SKM-1 treated with dmso at 0.1 percent for 144 hours (cell line): ENCODE measurements at regions not wholly inside any gene's neighbourhood (a gene's known extent, or its start where the extent isn't known, plus 50 kb on each side); places are given as distances from the start of the nearest gene placed in this dataset.

Experiments
- DNase-seq: peaks from one replicate; lab custom pipeline; 2025; ENCODE audit not compliant: unreplicated experiment; lab: John Stamatoyannopoulos, UW

DNA sequence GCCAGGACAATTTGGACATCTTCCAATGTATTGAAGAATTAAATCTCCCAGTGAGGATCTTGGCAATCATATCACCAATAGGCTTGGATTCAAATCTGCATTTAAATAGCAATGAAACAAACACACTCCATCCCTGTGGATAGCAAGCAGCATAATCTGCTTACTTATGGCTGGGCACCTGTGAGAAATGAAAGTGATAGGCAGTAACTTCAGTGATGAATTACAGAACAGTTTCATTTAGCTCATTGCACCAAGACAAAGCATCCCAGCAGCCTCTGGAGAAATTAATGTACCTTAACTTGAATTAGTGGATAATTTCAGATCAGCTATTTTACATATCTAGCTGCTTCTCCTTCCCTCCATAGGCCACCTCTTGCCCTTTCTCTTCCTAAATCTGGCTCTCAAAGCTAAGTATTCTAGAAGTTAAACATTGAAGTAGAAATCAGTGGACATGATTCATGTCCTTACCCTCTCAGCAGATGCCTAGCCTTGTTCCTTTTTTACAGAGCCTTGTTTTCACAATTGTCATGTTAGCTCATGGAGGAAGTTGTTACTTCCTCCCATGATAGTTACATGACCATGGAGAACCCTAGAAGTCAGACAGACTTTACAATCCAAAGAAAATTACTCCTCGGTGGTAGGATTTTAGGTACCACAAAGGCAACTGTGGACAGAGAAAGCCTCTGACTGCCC, 88.5 kb upstream of the TACR1 start:
- DNase-seq: peak; percentile 83

DNA sequence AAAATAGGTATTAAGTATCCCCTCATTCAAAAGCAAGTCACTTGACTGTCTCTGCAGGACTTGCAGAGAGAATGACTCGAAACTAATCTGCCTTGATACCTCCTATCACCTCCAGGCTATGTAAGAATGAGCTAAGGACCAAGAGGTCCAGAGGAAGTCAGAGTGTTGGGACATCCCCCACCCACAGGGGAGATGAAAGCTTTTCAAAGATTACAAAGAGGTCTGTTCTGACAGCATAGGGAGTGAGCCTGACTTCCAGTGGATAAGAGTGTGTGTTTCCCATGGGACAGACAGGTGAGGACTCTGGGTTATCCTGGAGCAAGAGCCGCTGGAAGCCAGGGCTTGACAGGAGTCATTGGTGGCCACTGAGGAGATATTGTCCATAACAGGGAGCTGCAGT, 85.0 kb upstream of the TACR1 start:
- DNase-seq: no peak

DNA sequence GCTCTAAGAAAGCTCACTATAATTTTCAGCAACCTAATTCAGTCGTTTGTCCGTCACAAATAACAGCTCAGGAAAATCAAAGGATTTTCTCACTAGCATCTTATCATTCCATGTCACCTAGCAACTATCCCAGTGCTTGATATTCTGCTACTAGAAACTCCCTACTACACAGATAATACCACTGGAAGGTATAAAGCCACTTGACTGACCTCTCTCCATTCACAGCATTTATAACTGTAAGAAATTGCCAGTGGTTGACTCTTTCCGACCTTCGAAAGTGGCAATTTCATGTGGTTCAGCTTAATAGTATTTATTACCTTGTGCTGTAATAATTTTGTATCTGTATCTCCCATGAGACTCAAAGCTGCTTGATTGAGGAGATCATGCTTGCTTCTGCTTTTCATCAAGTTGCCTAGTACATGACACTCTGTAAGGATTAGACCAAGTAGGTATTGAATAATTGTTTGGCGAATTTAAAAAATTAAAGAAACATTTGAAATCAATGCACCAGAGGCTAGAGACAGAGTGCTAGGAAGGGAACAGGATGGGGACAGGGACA, 79.6 kb upstream of the TACR1 start:
- no peak for DNase-seq

DNA sequence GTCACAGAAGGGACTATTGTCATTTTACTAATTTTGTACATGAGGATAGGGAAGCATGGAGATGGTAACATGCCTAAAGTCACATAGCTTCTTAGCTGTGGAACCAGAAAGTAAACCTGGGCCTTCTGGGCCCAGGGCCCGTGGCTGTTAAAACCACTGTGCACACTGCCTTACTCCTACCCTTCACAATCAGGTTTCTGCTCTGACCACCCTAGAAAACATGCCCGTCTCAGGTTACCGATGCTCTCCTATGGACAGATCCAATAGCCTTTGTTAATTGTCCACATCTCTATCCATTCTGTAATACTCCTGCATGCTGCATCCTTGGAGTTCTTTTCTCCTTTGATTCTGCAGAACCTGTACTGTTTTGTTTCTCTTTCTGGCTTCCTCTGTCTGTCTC, 79.0 kb upstream of the TACR1 start:
- DNase-seq: no peak

DNA sequence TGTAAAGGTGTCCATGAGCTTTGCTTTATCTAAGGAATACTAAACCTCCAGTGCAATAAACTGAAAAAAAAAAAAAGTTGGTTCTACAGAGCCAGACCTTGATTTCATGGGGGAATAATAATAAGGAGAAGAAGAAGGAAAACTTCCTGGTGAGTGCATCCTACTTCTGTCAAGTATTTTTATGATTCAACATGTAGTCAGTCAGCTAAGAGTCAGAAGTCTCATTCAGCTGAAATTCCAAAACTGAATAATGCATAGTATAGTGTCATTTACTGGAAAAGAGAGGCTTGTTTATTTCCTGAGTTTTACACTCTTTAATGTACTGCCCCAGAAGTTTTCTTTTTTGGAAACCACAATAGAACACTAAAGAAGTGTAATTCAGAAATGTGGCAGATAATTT, 77.8 kb upstream of the TACR1 start:
- no peak for DNase-seq

DNA sequence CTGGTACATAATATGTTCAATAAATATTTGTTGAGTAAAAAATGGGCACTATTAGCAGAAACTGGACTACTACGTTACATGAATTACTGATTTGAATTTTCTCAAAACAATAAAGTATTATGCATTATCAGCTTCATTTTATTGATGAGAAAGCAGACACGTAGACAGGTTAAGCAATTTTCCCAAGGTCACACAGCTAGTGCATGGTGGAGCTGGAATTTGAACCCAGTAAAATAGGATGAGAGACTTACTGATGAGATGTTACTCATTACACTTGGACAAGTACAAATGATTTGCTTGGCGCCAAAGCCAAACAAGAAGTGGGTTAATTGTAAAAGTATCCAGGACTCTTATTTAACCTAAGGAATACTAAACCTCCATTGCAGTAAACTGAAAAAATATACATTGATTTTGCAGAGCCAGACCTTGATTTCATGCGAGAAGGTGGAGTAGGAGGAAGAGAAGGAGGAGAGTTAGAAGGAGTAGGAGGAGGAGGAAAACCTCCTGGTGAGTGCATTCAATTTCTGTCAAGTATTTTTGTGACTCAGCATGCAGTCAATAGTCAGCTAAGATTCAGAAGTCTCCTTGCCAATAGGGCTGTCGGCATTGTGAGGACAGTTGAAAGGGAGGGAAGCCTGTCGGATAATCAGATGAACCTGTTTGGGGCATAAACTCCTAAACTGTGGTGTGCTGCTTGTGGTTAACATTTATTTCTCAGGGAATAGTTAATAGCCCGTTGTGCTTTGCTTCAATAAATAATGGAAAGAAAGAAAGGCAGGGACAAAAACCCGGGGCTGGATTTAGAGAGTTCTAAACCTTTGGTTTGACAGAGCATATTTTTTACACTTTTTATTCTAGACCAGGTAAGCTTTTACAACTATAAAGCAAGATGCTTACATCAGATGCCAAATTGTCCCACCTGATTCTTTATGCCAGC, 77.0 kb upstream of the TACR1 start:
- no peak for DNase-seq

DNA sequence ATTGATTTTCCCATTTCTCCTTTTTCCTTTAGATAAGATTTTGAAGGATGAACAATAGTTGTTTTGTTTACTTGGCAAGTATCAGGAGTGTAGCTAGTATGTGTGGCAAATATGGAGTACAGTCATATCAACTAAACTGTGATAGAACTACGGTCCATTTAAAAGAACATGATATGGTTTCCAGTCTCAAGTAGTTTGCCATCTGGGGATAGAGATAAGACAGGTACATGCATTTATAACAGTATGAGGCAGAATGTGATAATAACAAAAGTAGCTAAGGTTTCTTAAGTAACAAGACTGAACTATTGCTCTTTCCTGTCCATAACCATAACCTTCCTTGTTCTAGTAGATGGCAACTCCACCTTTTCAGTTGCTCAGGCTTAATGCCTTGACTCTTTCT, 75.6 kb upstream of the TACR1 start:
- no peak for DNase-seq

DNA sequence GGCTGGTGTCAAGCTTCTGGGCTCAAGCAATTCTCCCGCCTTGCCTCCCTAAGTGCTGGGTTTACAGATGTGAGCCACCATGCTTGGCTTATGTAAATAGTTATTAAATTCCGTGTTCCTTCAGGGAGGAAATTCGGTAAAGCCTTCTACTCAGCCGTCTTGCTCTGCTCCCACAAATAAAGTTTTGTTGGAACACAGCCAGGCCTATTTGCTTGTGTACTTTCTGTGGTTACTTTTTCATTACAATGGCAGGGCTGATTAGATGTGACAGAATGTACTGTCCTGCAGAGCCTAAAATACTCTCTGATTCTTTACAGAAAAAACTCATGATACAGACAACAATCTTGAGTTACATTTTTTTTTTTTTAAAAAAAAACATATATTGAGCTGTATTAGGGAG, 68.8 kb upstream of the TACR1 start:
- DNase-seq: no peak

DNA sequence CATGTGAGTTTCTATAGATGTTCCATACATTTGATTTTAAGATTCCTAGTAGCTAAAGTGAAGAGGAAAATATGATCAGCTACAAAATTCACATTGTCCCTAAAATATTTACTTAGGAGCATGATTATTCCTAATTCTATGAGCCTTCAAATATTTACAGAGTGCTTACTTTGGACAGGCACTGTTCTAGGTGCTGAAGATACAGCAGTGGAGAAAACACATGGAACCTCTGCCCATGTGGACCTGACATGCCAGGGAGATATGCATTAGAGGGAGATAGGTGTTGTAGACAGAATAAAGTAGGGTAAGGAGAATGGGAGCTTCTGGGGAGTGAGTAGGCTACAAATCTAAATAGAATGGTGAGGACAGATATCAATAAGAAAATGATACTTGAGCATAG, 62.6 kb upstream of the TACR1 start:
- no peak for DNase-seq

DNA sequence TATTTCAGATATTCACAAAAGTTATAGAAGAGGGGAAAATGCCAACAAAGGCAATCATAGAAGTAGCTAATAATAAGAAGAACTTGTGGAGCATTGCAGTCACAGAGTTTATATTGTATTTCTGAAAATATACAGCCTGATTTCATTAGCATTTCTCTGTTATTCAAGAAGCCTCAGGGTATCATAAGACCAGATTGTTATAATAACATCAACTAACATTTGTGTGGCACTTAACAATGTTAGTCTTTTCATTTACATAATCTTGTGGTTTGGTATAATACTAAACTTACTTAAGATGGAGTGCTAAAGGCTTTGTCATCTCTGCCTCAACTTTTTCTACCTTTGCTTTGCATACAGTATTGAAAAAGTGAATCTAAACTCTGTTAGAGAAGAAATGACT, 61.6 kb upstream of the TACR1 start:
- DNase-seq: no peak

DNA sequence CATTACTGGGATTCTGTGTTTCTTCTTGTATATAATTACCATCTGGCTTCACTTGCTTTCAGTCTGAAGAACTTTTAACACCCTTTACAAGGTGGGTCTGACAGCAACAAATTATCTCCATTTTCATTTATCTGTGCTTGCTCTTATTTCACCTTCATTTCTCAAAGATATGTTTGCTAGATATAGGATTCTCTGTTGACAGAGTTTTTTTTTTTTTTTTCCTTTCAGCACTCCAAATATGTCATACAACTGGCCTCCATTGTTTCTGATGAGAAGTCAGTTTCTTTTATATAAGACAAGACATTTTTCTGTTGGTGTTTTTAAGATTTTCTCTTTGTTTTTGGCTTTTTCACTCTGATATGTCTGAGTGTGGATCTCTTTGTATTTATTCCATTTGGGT, 59.3 kb upstream of the TACR1 start:
- no peak for DNase-seq

DNA sequence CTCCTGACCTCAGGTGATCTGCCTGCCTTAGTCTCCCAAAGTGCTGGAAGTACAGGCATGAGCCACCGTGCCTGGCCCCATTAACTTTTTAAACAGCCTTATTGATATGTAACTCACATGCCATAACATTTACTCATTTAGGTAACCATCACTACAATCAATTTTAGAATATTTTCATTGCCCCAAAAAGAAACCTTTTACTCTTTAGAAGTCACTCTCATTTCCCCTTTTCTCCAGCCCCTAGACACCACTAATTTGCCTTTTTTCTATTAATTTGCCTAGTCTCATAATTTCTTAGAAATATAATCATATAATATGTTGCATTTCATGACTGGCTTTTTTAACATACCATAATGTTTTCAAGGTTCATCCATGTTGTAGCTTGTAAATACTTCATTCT, 57.2 kb upstream of the TACR1 start:
- DNase-seq: no peak

DNA sequence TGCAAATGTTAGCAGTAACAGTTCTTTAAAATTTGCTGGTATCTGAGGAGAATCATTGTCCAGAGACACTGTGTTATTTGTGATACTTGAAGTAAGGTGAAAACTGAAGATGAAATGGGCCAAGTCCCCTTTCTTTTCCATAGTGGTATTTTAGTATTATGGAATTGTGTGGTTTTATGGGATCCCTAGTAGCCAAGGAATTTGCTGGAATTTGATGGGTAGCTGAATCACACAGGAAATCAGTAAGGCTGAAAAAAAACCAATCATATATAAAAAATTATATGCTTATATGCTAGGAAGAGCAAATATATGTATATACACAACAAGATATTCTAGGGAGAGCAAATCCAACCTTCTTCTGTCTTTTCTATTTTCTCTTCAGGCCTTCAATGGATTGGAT, 54.2 kb upstream of the TACR1 start:
- no peak for DNase-seq

DNA sequence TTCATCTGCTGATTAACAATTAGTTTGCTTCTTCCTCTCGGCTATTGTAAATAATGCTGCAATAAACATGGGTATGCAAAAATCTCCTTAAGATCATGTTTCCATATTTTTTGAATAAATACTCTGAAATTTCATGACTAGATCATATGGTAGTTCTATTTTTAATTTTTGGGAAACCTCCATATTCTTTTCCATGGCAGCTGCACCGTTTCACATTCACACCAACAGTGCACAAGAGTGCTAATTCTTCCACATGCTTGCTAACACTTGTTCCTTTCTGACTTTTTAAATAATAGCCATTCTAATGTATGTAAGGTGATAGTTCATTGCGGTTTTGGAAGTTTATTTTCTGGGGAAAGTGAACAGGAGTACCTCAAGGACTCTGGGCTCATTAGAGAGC, 52.6 kb upstream of the TACR1 start:
- DNase-seq: no peak
